Kidney (tissue), 13 donors: ENCODE measurements at regions not wholly inside any gene's neighbourhood (a gene's known extent, or its start where the extent isn't known, plus 50 kb on each side); places are given as distances from the start of the nearest gene placed in this dataset.
A peak's percentile ranks its signal among the peaks of the same experiment; 100 is the strongest.

Experiments
- DNase-seq, 5 donors: peaks; one replicate each; pipeline ENCODE4 v3.0.0-alpha.2; 2013 to 2020
- FAIRE-seq: peaks from 2 replicates; lab custom pipeline; 2012; peaks lifted over from hg19 to GRCh38; lab: Jason Lieb, UNC
- H3K27ac ChIP-seq, 2 donors: one replicate each; pipeline ENCODE4 v1.7.0; 2013; ENCODE audit warnings: low read depth in 2 of 2, low read length in 2 of 2, inconsistent platforms in 1 of 2
- H3K27me3 ChIP-seq: one replicate; pipeline ENCODE4 v1.7.1; 2013; ENCODE audit warnings: low read length, inconsistent platforms; ENCODE audit not compliant: control insufficient read depth, insufficient read depth
- H3K36me3 ChIP-seq, 3 donors: one replicate each; pipeline versions ENCODE4 v1.7.0 to v1.7.1; 2013; ENCODE audit warnings: low read length in 3 of 3, control low read depth in 1 of 3, inconsistent platforms in 1 of 3; ENCODE audit not compliant: insufficient read depth in 3 of 3, control insufficient read depth in 2 of 3
- H3K4me1 ChIP-seq, 3 donors: one replicate each; pipeline versions ENCODE4 v1.7.0 to v1.7.1; 2013; ENCODE audit warnings: low read length in 3 of 3, inconsistent platforms in 1 of 3, low read depth in 1 of 3; ENCODE audit not compliant: control insufficient read depth in 2 of 3, insufficient read depth in 2 of 3
- H3K4me3 ChIP-seq, 3 donors: one replicate each; pipeline versions ENCODE4 v1.7.0 to v1.8.1; 2013; ENCODE audit warnings: low read length in 3 of 3, control low read depth in 1 of 3, inconsistent platforms in 1 of 3
- H3K9ac ChIP-seq, 3 donors: one replicate each; pipeline versions ENCODE4 v1.7.0 to v1.7.1; 2013; ENCODE audit warnings: low read length in 3 of 3, control low read depth in 1 of 3, inconsistent platforms in 1 of 3
- H3K9me3 ChIP-seq, 3 donors: one replicate each; pipeline versions ENCODE4 v1.7.0 to v1.7.1; 2013; ENCODE audit warnings: low read length in 3 of 3, control low read depth in 1 of 3, inconsistent platforms in 1 of 3; ENCODE audit not compliant: control insufficient read depth in 2 of 3, insufficient read depth in 1 of 3
- intact Hi-C: fragments of 100-400 bp; cut with DNase I; formaldehyde crosslinking; loops from one replicate; pipeline ENCODE4 v1.11.1; 2022
- TF ChIP-seq, protein P1 (sequence below): IDR thresholded peaks from 3 replicates; pipeline ENCODE4 v1.5.1; 2012; ENCODE audit warnings: mild to moderate bottlenecking, moderate library complexity, borderline replicate concordance; ENCODE audit not compliant: insufficient read depth; ENCODE audit errors: extremely low read depth
- donor health status: control.
- donor health status: control.
- donor health status: control.
- donor health status: control.
- donor health status: control.
- donor health status: DM: yes; HTN: yes; CAD: no.
- donor health status: Normal renal cell carcinoma (clear cell type).

DNA sequence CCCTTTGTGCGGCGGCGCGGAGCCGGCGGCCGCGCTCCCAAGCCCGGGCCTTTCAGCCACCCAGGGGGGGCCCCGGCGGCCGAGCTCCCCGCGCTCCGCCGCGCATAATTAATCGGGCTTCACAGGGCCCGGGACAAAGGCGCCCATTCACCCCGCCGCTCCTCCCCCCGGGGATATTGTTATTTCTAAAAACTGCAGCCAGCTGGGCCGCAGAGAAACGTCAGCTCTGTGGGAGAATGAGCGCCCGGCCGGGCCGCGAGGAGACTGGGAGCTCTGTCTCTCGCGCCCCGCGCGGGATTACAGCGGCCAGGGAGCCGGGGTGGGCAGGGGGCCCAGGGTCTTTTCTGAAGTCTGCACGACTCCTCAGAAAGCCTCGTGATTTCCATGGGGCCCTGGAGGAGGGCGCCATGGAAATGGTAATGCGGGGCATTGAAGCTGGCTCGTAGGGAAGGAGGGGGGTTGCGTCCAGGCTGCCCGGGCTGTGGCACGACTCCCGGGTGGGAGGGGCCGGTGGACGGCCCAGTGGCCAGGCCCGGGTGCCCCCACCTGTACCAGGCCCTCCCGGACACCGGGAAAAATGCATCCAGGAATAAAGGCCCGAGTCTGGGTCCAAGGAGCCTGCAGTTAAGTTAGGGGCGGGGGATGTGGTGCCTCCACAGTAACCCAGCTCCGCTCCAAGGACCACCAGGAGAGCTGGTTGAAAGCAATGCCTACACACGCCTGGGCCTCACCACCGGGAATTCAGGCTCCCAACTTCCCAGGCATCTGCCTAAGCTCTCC is 125.3 kb downstream of the ZFP36L2 start:
- TF ChIP-seq, protein P1, sequence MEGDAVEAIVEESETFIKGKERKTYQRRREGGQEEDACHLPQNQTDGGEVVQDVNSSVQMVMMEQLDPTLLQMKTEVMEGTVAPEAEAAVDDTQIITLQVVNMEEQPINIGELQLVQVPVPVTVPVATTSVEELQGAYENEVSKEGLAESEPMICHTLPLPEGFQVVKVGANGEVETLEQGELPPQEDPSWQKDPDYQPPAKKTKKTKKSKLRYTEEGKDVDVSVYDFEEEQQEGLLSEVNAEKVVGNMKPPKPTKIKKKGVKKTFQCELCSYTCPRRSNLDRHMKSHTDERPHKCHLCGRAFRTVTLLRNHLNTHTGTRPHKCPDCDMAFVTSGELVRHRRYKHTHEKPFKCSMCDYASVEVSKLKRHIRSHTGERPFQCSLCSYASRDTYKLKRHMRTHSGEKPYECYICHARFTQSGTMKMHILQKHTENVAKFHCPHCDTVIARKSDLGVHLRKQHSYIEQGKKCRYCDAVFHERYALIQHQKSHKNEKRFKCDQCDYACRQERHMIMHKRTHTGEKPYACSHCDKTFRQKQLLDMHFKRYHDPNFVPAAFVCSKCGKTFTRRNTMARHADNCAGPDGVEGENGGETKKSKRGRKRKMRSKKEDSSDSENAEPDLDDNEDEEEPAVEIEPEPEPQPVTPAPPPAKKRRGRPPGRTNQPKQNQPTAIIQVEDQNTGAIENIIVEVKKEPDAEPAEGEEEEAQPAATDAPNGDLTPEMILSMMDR: no peak
- DNase-seq: peak; percentile 82 to 90 (median 86)
- intact Hi-C loops: no loop called here
- no peaks in the 10 kb centered on the region for H3K36me3 ChIP-seq
- peak overlapping the region in 2 of 3 donors; percentile 49 to 51 for H3K9ac ChIP-seq
- H3K4me1 ChIP-seq: peaks cover 0 to 20% (median 3%) of the 10 kb centered on the region in 3 donors
- peak overlapping the region; percentile 78 to 79 for H3K27ac ChIP-seq
- no peak for FAIRE-seq
- no peaks in the 10 kb centered on the region for H3K9me3 ChIP-seq
- H3K4me3 ChIP-seq: peak overlapping the region in 2 of 3 donors; percentile 16 to 56
- H3K27me3 ChIP-seq: no peaks in the 10 kb centered on the region

DNA sequence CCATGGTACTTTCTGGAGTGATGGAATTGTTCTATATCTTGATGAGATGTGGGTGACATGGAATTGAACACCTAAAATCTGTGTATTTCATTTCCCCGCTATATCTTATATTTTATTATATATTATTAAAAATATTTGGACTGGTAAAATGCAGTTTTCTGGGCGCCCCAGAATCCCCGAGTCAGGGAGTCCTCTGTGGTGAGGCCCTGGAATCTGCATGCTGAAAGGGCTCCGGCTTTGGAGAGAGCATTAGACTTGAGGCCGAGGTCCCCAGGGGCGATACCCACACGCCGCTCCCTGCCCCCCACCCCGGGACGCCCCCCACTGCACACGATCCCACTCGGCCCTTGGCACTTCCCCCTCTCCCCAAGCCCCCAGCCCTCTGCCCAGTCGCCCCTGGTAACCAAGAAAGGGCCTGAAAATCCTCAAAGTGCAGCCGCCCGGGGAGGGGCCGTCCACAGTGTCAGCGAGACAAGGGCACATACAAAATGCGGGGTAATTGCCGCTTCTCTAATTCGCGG is 126.0 kb downstream of the ZFP36L2 start:
- no peak overlapping the region for H3K9ac ChIP-seq
- peak overlapping the region in 1 of 3 donors; percentile 56 for H3K4me3 ChIP-seq
- no peak for FAIRE-seq
- H3K27ac ChIP-seq: peak overlapping the region; percentile 78 to 79
- H3K9me3 ChIP-seq: no peaks in the 10 kb centered on the region
- intact Hi-C loops: no loop called here
- TF ChIP-seq, protein P1: no peak
- DNase-seq: peak in 1 of 5 donors; percentile 58
- no peaks in the 10 kb centered on the region for H3K27me3 ChIP-seq
- H3K4me1 ChIP-seq: peaks cover 0 to 15% (median 3%) of the 10 kb centered on the region in 3 donors
- H3K36me3 ChIP-seq: no peaks in the 10 kb centered on the region

GRCh38 chr2:43099797-43100196 is 126.6 kb downstream of the ZFP36L2 start:
- Histone ChIP-seq H3K27ac (no peak overlapping the region), H3K4me1 (peaks cover 0 to 10% (median 3%) of the 10 kb centered on the region in 3 donors), H3K27me3 (no peaks in the 10 kb centered on the region), H3K9ac (no peak overlapping the region), H3K9me3 (no peaks in the 10 kb centered on the region), H3K4me3 (no peak overlapping the region), H3K36me3 (no peaks in the 10 kb centered on the region)
- intact Hi-C loops: no loop called here
- TF ChIP-seq, protein P1: no peak
- FAIRE-seq: no peak
- DNase-seq: no peak
